ENCODE measurements at regions not wholly inside any gene's neighbourhood (a gene's known extent, or its start where the extent isn't known, plus 50 kb on each side); places are given as distances from the start of the nearest gene placed in this dataset.
"Not testable (repeated sequence)": the region's sequence is repeated elsewhere in the genome, so short reads cannot be mapped to it uniquely, and the experiment has no call there.

GRCh38 chr16:55062442-55062841, 131.8 kb downstream of the IRX5 start:
- Histone ChIP-seq H3K4me1 (no peaks in the 10 kb centered on the region), H3K27ac (no peak overlapping the region), H3K9me3 (no peaks in the 10 kb centered on the region), H3K27me3 (no peaks in the 10 kb centered on the region), H3K4me3 (no peak overlapping the region), H3K9ac (ENCODE audit: low read depth in 2 of 2, low read length in 2 of 2) (no peak overlapping the region), H3K36me3 (no peaks in the 10 kb centered on the region)
- DNase-seq = no peak
- TF ChIP-seq, protein P1, sequence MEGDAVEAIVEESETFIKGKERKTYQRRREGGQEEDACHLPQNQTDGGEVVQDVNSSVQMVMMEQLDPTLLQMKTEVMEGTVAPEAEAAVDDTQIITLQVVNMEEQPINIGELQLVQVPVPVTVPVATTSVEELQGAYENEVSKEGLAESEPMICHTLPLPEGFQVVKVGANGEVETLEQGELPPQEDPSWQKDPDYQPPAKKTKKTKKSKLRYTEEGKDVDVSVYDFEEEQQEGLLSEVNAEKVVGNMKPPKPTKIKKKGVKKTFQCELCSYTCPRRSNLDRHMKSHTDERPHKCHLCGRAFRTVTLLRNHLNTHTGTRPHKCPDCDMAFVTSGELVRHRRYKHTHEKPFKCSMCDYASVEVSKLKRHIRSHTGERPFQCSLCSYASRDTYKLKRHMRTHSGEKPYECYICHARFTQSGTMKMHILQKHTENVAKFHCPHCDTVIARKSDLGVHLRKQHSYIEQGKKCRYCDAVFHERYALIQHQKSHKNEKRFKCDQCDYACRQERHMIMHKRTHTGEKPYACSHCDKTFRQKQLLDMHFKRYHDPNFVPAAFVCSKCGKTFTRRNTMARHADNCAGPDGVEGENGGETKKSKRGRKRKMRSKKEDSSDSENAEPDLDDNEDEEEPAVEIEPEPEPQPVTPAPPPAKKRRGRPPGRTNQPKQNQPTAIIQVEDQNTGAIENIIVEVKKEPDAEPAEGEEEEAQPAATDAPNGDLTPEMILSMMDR (IDR thresholded peaks at IDR 0.05) = no peak
- intact Hi-C loops (cut with DNase I) = no loop called here

- Histone ChIP-seq H3K4me1 (no peaks in the 10 kb centered on the region), H3K4me3 (no peak overlapping the region), H3K36me3 (no peaks in the 10 kb centered on the region), H3K9me3 (no peaks in the 10 kb centered on the region), H3K9ac (ENCODE audit: low read depth in 2 of 2, low read length in 2 of 2) (no peak overlapping the region), H3K27ac (no peak overlapping the region), H3K27me3 (no peaks in the 10 kb centered on the region)
- intact Hi-C loops (cut with DNase I) = no loop called here
- TF ChIP-seq, protein P1 (IDR thresholded peaks at IDR 0.05) = no peak
- no peak for DNase-seq
These were observed 142.3 kb downstream of the IRX5 start for GRCh38 chr16:55072976-55073375.

DNA sequence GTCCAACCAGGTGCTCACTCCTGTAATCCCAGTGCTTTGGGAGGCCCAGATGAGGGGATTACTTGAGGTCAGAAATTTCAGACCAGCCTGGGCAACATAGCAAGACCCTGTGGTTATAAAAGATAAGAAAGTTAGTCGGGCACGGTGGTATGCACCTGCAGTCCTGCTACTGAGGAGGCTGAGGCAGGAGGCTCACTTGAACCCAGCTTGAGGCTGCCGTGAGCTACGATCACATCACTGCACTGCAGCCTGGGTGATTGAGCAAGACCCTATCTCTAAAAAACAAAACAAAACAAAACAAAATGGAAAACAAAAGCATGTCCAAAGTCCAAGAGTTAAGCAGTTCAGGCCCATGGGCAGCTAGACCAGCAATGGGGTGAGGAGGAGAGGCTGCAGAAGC, 143.2 kb downstream of the IRX5 start:
- Histone ChIP-seq H3K9me3 (no peaks in the 10 kb centered on the region), H3K27me3 (no peaks in the 10 kb centered on the region), H3K36me3 (no peaks in the 10 kb centered on the region), H3K9ac (ENCODE audit: low read depth in 2 of 2, low read length in 2 of 2) (no peak overlapping the region), H3K27ac (no peak overlapping the region), H3K4me3 (no peak overlapping the region), H3K4me1 (no peaks in the 10 kb centered on the region)
- TF ChIP-seq, protein P1 (IDR thresholded peaks at IDR 0.05) = no peak
- intact Hi-C loops (cut with DNase I) = no loop called here
- DNase-seq = no peak

- H3K27ac ChIP-seq; H3K9ac ChIP-seq (ENCODE audit: low read depth in 2 of 2, low read length in 2 of 2): not testable (repeated sequence)
These were observed 144.5 kb downstream of the IRX5 start for GRCh38 chr16:55075208-55075607.

DNA sequence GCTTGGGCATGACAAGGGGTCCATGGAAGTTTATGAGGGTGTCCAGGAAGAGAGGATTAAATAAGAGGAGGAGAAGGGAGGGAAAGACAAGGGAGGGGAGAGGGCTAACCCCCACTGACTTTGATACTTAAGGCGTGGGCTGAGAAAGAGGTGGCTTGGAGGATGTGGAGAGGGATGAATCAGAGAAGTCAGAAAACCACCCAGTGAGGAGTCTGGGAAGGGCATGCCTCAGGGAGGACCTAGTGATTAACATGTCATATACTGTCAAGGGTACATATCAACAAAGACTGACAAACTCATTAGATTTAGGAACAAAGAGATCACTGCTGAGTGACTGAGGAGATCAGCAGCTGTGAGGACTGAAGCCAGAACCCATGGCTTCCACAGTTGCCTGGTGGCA, 145.4 kb downstream of the IRX5 start:
- Histone ChIP-seq H3K4me1 (no peaks in the 10 kb centered on the region), H3K27me3 (no peaks in the 10 kb centered on the region), H3K9me3 (no peaks in the 10 kb centered on the region), H3K36me3 (no peaks in the 10 kb centered on the region), H3K27ac (no peak overlapping the region), H3K4me3 (no peak overlapping the region), H3K9ac (ENCODE audit: low read depth in 2 of 2, low read length in 2 of 2) (no peak overlapping the region)
- no peak for DNase-seq
- TF ChIP-seq, protein P1 (IDR thresholded peaks at IDR 0.05) = no peak
- intact Hi-C loops (cut with DNase I) = no loop called here

More at GRCh38 chr16:55075208-55075607, 144.5 kb downstream of the IRX5 start:
- H3K4me1 ChIP-seq; DNase-seq; H3K4me3 ChIP-seq; H3K36me3 ChIP-seq; intact Hi-C loops (cut with DNase I); H3K27me3 ChIP-seq; H3K9me3 ChIP-seq: not testable (repeated sequence)

GRCh38 chr16:55077266-55077665, 146.6 kb downstream of the IRX5 start:
- DNase-seq = no peak
- Histone ChIP-seq H3K9ac (ENCODE audit: low read depth in 2 of 2, low read length in 2 of 2) (no peak overlapping the region), H3K27me3 (no peaks in the 10 kb centered on the region), H3K4me3 (no peak overlapping the region), H3K36me3 (no peaks in the 10 kb centered on the region), H3K4me1 (no peaks in the 10 kb centered on the region), H3K27ac (no peak overlapping the region), H3K9me3 (no peaks in the 10 kb centered on the region)
- TF ChIP-seq, protein P1 (IDR thresholded peaks at IDR 0.05) = no peak
- intact Hi-C loops (cut with DNase I) = no loop called here
